ENCODE measurements at regions not wholly inside any gene's neighbourhood (a gene's known extent, or its start where the extent isn't known, plus 50 kb on each side); places are given as distances from the start of the nearest gene placed in this dataset.
"Not testable (repeated sequence)": the region's sequence is repeated elsewhere in the genome, so short reads cannot be mapped to it uniquely, and the experiment has no call there.

GRCh38 chr4:107436471-107436870 is 283.6 kb downstream of the PAPSS1 start:
- WGBS, 2 experiments (ENCODE audit: insufficient coverage in 2 of 2) = no CpG with 5 or more reads among the region's 1 CpG
- H3K4me3 ChIP-seq (ENCODE audit: extremely low read depth, insufficient read depth, low read length, poor library complexity, severe bottlenecking); H3K27ac ChIP-seq (ENCODE audit: low read depth, low read length, severe bottlenecking); H3K9me3 ChIP-seq (ENCODE audit: control insufficient read depth, low read length); H3K4me1 ChIP-seq (ENCODE audit: control insufficient read depth, insufficient read depth, low read length, poor library complexity, severe bottlenecking); H3K36me3 ChIP-seq (ENCODE audit: control insufficient read depth, insufficient read depth, low read length): not testable (repeated sequence)

GRCh38 chr4:107432451-107432850 is 287.6 kb downstream of the PAPSS1 start:
- no peaks in the 10 kb centered on the region for H3K4me1 ChIP-seq (ENCODE audit: control insufficient read depth, insufficient read depth, low read length, poor library complexity, severe bottlenecking)
- no peaks in the 10 kb centered on the region for H3K9me3 ChIP-seq (ENCODE audit: control insufficient read depth, low read length)
- no peak overlapping the region for H3K27ac ChIP-seq (ENCODE audit: low read depth, low read length, severe bottlenecking)
- H3K4me3 ChIP-seq (ENCODE audit: extremely low read depth, insufficient read depth, low read length, poor library complexity, severe bottlenecking) = no peak overlapping the region
- no peaks in the 10 kb centered on the region for H3K36me3 ChIP-seq (ENCODE audit: control insufficient read depth, insufficient read depth, low read length)

- H3K36me3 ChIP-seq (ENCODE audit: control insufficient read depth, insufficient read depth, low read length) = no peaks in the 10 kb centered on the region
- H3K4me3 ChIP-seq (ENCODE audit: extremely low read depth, insufficient read depth, low read length, poor library complexity, severe bottlenecking) = no peak overlapping the region
- no peaks in the 10 kb centered on the region for H3K9me3 ChIP-seq (ENCODE audit: control insufficient read depth, low read length)
- no peak overlapping the region for H3K27ac ChIP-seq (ENCODE audit: low read depth, low read length, severe bottlenecking)
- WGBS, 2 experiments (ENCODE audit: insufficient coverage in 2 of 2) = 100% methylated on average over 1 of the region's 2 CpGs; no CpG with 5 or more reads in 1 of the 2 experiments
- H3K4me1 ChIP-seq (ENCODE audit: control insufficient read depth, insufficient read depth, low read length, poor library complexity, severe bottlenecking) = no peaks in the 10 kb centered on the region
Measured at GRCh38 chr4:107423677-107424405, 296.2 kb downstream of the PAPSS1 start.

GRCh38 chr4:107419536-107419935 is 300.5 kb downstream of the PAPSS1 start:
- not testable (repeated sequence) for H3K36me3 ChIP-seq (ENCODE audit: control insufficient read depth, insufficient read depth, low read length); H3K4me3 ChIP-seq (ENCODE audit: extremely low read depth, insufficient read depth, low read length, poor library complexity, severe bottlenecking); H3K9me3 ChIP-seq (ENCODE audit: control insufficient read depth, low read length); H3K4me1 ChIP-seq (ENCODE audit: control insufficient read depth, insufficient read depth, low read length, poor library complexity, severe bottlenecking); H3K27ac ChIP-seq (ENCODE audit: low read depth, low read length, severe bottlenecking)
- 71 to 82% methylated on average over 1 to 2 of the region's 2 CpGs for WGBS, 2 experiments (ENCODE audit: insufficient coverage in 2 of 2)

- Histone ChIP-seq H3K27ac (ENCODE audit: low read depth, low read length, severe bottlenecking) (no peak overlapping the region), H3K9me3 (ENCODE audit: control insufficient read depth, low read length) (no peaks in the 10 kb centered on the region), H3K4me1 (ENCODE audit: control insufficient read depth, insufficient read depth, low read length, poor library complexity, severe bottlenecking) (no peaks in the 10 kb centered on the region), H3K36me3 (ENCODE audit: control insufficient read depth, insufficient read depth, low read length) (no peaks in the 10 kb centered on the region), H3K4me3 (ENCODE audit: extremely low read depth, insufficient read depth, low read length, poor library complexity, severe bottlenecking) (no peak overlapping the region)
- WGBS, 2 experiments (ENCODE audit: insufficient coverage in 2 of 2) = no CpG with 5 or more reads among the region's 2 CpGs
Measured at GRCh38 chr4:107419052-107419451, 301.0 kb downstream of the PAPSS1 start.

- H3K36me3 ChIP-seq (ENCODE audit: control insufficient read depth, insufficient read depth, low read length); H3K4me1 ChIP-seq (ENCODE audit: control insufficient read depth, insufficient read depth, low read length, poor library complexity, severe bottlenecking); H3K27ac ChIP-seq (ENCODE audit: low read depth, low read length, severe bottlenecking); H3K4me3 ChIP-seq (ENCODE audit: extremely low read depth, insufficient read depth, low read length, poor library complexity, severe bottlenecking); H3K9me3 ChIP-seq (ENCODE audit: control insufficient read depth, low read length): not testable (repeated sequence)
- WGBS, 2 experiments (ENCODE audit: insufficient coverage in 2 of 2) = 100% methylated on average over 1 of the region's 5 CpGs; no CpG with 5 or more reads in 1 of the 2 experiments
Measured at GRCh38 chr4:107415490-107415889, 304.5 kb downstream of the PAPSS1 start.

GRCh38 chr4:107409872-107410271 is 310.2 kb downstream of the PAPSS1 start:
- H3K4me1 ChIP-seq (ENCODE audit: control insufficient read depth, insufficient read depth, low read length, poor library complexity, severe bottlenecking); H3K9me3 ChIP-seq (ENCODE audit: control insufficient read depth, low read length); H3K36me3 ChIP-seq (ENCODE audit: control insufficient read depth, insufficient read depth, low read length); H3K27ac ChIP-seq (ENCODE audit: low read depth, low read length, severe bottlenecking); H3K4me3 ChIP-seq (ENCODE audit: extremely low read depth, insufficient read depth, low read length, poor library complexity, severe bottlenecking): not testable (repeated sequence)
- WGBS, 2 experiments (ENCODE audit: insufficient coverage in 2 of 2) = 92% methylated on average over 6 of the region's 7 CpGs

- Histone ChIP-seq H3K4me3 (ENCODE audit: extremely low read depth, insufficient read depth, low read length, poor library complexity, severe bottlenecking) (no peak overlapping the region), H3K9me3 (ENCODE audit: control insufficient read depth, low read length) (no peaks in the 10 kb centered on the region), H3K36me3 (ENCODE audit: control insufficient read depth, insufficient read depth, low read length) (no peaks in the 10 kb centered on the region), H3K4me1 (ENCODE audit: control insufficient read depth, insufficient read depth, low read length, poor library complexity, severe bottlenecking) (no peaks in the 10 kb centered on the region), H3K27ac (ENCODE audit: low read depth, low read length, severe bottlenecking) (no peak overlapping the region)
- 0% methylated on average over 1 of the region's 2 CpGs; no CpG with 5 or more reads in 1 of the 2 experiments for WGBS, 2 experiments (ENCODE audit: insufficient coverage in 2 of 2)
Measured at GRCh38 chr4:107408968-107409367, 311.1 kb downstream of the PAPSS1 start.

GRCh38 chr4:107404591-107405300 is 315.3 kb downstream of the PAPSS1 start:
- Histone ChIP-seq H3K27ac (ENCODE audit: low read depth, low read length, severe bottlenecking) (no peak overlapping the region), H3K4me3 (ENCODE audit: extremely low read depth, insufficient read depth, low read length, poor library complexity, severe bottlenecking) (no peak overlapping the region), H3K36me3 (ENCODE audit: control insufficient read depth, insufficient read depth, low read length) (no peaks in the 10 kb centered on the region), H3K4me1 (ENCODE audit: control insufficient read depth, insufficient read depth, low read length, poor library complexity, severe bottlenecking) (no peaks in the 10 kb centered on the region), H3K9me3 (ENCODE audit: control insufficient read depth, low read length) (no peaks in the 10 kb centered on the region)
- 89% methylated on average over 4 of the region's 6 CpGs; no CpG with 5 or more reads in 1 of the 2 experiments for WGBS, 2 experiments (ENCODE audit: insufficient coverage in 2 of 2)

- no peaks in the 10 kb centered on the region for H3K4me1 ChIP-seq (ENCODE audit: control insufficient read depth, insufficient read depth, low read length, poor library complexity, severe bottlenecking)
- no peaks in the 10 kb centered on the region for H3K36me3 ChIP-seq (ENCODE audit: control insufficient read depth, insufficient read depth, low read length)
- no peak overlapping the region for H3K4me3 ChIP-seq (ENCODE audit: extremely low read depth, insufficient read depth, low read length, poor library complexity, severe bottlenecking)
- H3K27ac ChIP-seq (ENCODE audit: low read depth, low read length, severe bottlenecking) = no peak overlapping the region
- 80% methylated on average over 1 of the region's 4 CpGs; no CpG with 5 or more reads in 1 of the 2 experiments for WGBS, 2 experiments (ENCODE audit: insufficient coverage in 2 of 2)
- no peaks in the 10 kb centered on the region for H3K9me3 ChIP-seq (ENCODE audit: control insufficient read depth, low read length)
Measured at GRCh38 chr4:107402291-107402690, 317.7 kb downstream of the PAPSS1 start.

- Histone ChIP-seq H3K4me3 (ENCODE audit: extremely low read depth, insufficient read depth, low read length, poor library complexity, severe bottlenecking) (no peak overlapping the region), H3K4me1 (ENCODE audit: control insufficient read depth, insufficient read depth, low read length, poor library complexity, severe bottlenecking) (no peaks in the 10 kb centered on the region), H3K36me3 (ENCODE audit: control insufficient read depth, insufficient read depth, low read length) (no peaks in the 10 kb centered on the region), H3K27ac (ENCODE audit: low read depth, low read length, severe bottlenecking) (no peak overlapping the region), H3K9me3 (ENCODE audit: control insufficient read depth, low read length) (no peaks in the 10 kb centered on the region)
- whole genome bisulfite sequencing, 2 experiments (ENCODE audit: insufficient coverage in 2 of 2) = 90 to 100% methylated on average over 1 to 2 of the region's 2 CpGs
Measured at GRCh38 chr4:107392951-107393350, 327.1 kb downstream of the PAPSS1 start.
